Common myeloid progenitor, CD34-positive (primary cell): ENCODE measurements at regions not wholly inside any gene's neighbourhood (a gene's known extent, or its start where the extent isn't known, plus 50 kb on each side); places are given as distances from the start of the nearest gene placed in this dataset.

ENCODE experiments used
- CTCF ChIA-PET: fragments of 350-600 bp; sonication (Branson Sonifier 250); formaldehyde crosslinking; loops from one replicate; lab custom pipeline; 2021; ENCODE audit warnings: antibody characterized with exemption; lab: Charles Lee
- POLR2A ChIA-PET: fragments of 350-600 bp; sonication (Branson Sonifier 250); formaldehyde crosslinking; loops from one replicate; lab custom pipeline; 2021; ENCODE audit warnings: antibody characterized with exemption; lab: Charles Lee
- DNase-seq, 3 donors: peaks; one replicate each; pipeline versions ENCODE4 v3.0.0 to v3.0.0-alpha.2; 2013
- H3K27ac ChIP-seq, 2 experiments: 1 replicate in 1 of 2; 2 replicates in 1 of 2; pipeline ENCODE4 v1.7.0; 2013; ENCODE audit warnings: inconsistent platforms in 2 of 2, low read length in 2 of 2, mild to moderate bottlenecking in 2 of 2, low read depth in 1 of 2, moderate library complexity in 1 of 2; ENCODE audit not compliant: severe bottlenecking in 2 of 2, insufficient read depth in 1 of 2, poor library complexity in 1 of 2
- H3K27me3 ChIP-seq, 5 experiments: replicated peaks in 2 of 5; 1 replicate in 3 of 5; 2 replicates in 2 of 5; pipeline versions ENCODE4 v1.6.1 to v1.7.0; 2013; ENCODE audit warnings: low read length in 4 of 5, mild to moderate bottlenecking in 2 of 5, moderate library complexity in 2 of 5, inconsistent platforms in 1 of 5; ENCODE audit not compliant: insufficient read depth in 5 of 5, control insufficient read depth in 4 of 5
- H3K36me3 ChIP-seq, 4 experiments: 1 replicate in 2 of 4; 2 replicates in 2 of 4; pipeline versions ENCODE4 v1.6.1 to v1.7.0; 2013; ENCODE audit warnings: low read length in 3 of 4, control low read depth in 1 of 4, mild to moderate bottlenecking in 1 of 4; ENCODE audit not compliant: control insufficient read depth in 4 of 4, insufficient read depth in 4 of 4
- H3K4me1 ChIP-seq, 4 experiments: 1 replicate in 3 of 4; 2 replicates in 1 of 4; pipeline versions ENCODE4 v1.6.1 to v1.7.1; 2013; ENCODE audit warnings: low read length in 3 of 4, mild to moderate bottlenecking in 3 of 4, control low read depth in 1 of 4, inconsistent platforms in 1 of 4, moderate library complexity in 1 of 4; ENCODE audit not compliant: control insufficient read depth in 4 of 4, insufficient read depth in 4 of 4; ENCODE audit errors: control extremely low read depth in 1 of 4
- H3K4me3 ChIP-seq, 7 experiments: 1 replicate in 4 of 7; 2 replicates in 3 of 7; pipeline versions ENCODE4 v1.5.1 to v1.7.0; 2013; ENCODE audit warnings: mild to moderate bottlenecking in 7 of 7, low read length in 6 of 7, moderate library complexity in 6 of 7, inconsistent platforms in 2 of 7, low read depth in 2 of 7, control low read depth in 1 of 7; ENCODE audit not compliant: insufficient read depth in 4 of 7, control insufficient read depth in 1 of 7; ENCODE audit errors: extremely low read depth in 1 of 7
- H3K9me3 ChIP-seq, 5 experiments: 1 replicate in 4 of 5; 2 replicates in 1 of 5; pipeline versions ENCODE4 v1.6.1 to v1.7.1; 2013; ENCODE audit warnings: low read length in 4 of 5, mild to moderate bottlenecking in 2 of 5, inconsistent platforms in 1 of 5, low read depth in 1 of 5, moderate library complexity in 1 of 5; ENCODE audit not compliant: control insufficient read depth in 4 of 5, insufficient read depth in 2 of 5; ENCODE audit errors: control extremely low read depth in 1 of 5
- WGBS: methylation state at CpG from one replicate; pipeline ENCODE4 v1.1.5; 2013; ENCODE audit not compliant: insufficient coverage; 5-methylcytosine and 5-hydroxymethylcytosine counted together

DNA sequence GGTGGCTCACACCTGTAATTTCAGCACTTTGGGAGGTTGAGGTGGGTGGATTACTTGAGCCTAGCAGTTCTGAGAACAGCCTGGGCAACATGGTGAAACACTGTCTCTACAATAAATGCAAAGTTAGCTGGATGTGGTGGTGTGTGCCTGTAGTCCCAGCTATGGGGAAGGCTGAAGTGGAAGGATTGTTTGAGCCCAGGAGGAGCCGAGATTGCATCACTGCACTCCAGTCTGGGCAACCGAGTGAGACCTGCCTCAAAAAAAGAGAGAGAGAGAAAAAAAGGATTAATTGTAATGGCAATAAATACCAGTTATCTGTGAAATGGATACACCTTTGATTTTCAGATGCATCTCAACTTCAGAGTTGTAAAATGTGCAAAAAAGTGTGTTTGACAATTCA lies 58.8 kb downstream of the SPRY1 start:
- H3K36me3 ChIP-seq: no peaks in the 10 kb centered on the region
- H3K27ac ChIP-seq: no peak overlapping the region
- H3K4me3 ChIP-seq: no peak overlapping the region
- CTCF ChIA-PET: interaction anchor here (1.2 to 1.4 kb wide), 3 partner anchors 14 to 63 kb away, joined by 3 to 5 read pairs (median 3); no protein-coding TSS in a partner anchor
- POLR2A ChIA-PET: no interaction called here
- DNase-seq: no peak
- no peaks in the 10 kb centered on the region for H3K27me3 ChIP-seq
- peaks cover 4 to 11% (median 7%) of the 10 kb centered on the region in 4 experiments for H3K4me1 ChIP-seq
- H3K9me3 ChIP-seq: no peaks in the 10 kb centered on the region
- 69% methylated on average over 2 of the region's 2 CpGs for WGBS

- ChIA-PET POLR2A (no interaction called here), CTCF (interaction anchor here (0.8 to 1.6 kb wide), 5 partner anchors 8 to 16 kb away, joined by 3 to 4 read pairs (median 4); no protein-coding TSS in a partner anchor)
- no peaks in the 10 kb centered on the region for H3K27me3 ChIP-seq
- H3K27ac ChIP-seq: no peak overlapping the region
- DNase-seq: no peak
- WGBS: no CpG with 5 or more reads among the region's 3 CpGs
- H3K36me3 ChIP-seq: no peaks in the 10 kb centered on the region
- H3K4me3 ChIP-seq: no peak overlapping the region
- H3K9me3 ChIP-seq: no peaks in the 10 kb centered on the region
- no peaks in the 10 kb centered on the region for H3K4me1 ChIP-seq
These were observed 65.4 kb downstream of the SPRY1 start for GRCh38 chr4:123462007-123462406.

- no peak for DNase-seq
- Histone ChIP-seq H3K9me3 (no peaks in the 10 kb centered on the region), H3K4me3 (no peak overlapping the region), H3K4me1 (no peaks in the 10 kb centered on the region), H3K36me3 (no peaks in the 10 kb centered on the region), H3K27me3 (no peaks in the 10 kb centered on the region), H3K27ac (no peak overlapping the region)
- ChIA-PET POLR2A (no interaction called here), CTCF (no interaction called here)
- WGBS: 89% methylated on average over 1 of the region's 3 CpGs
These were observed 67.3 kb downstream of the SPRY1 start for GRCh38 chr4:123463869-123464268.

DNA sequence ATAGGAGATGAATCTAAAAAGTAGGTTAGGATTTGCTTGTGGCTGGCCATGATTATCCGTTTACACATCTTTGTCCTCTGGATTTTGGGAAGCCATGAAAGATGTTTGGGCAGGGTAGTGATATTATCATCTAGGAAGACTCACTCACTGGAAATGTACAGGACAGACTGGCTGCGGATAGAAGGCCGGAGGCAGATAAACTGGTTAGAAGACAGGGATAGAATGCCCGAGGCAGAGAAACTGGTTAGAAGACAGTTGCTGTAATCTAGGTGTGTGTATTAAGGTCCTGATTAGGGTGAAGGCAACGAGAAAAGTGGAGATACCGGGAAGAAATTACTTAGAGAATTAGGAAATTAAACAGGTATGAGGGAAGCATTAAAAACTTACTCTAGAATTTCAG lies 68.8 kb downstream of the SPRY1 start:
- Histone ChIP-seq H3K9me3 (no peaks in the 10 kb centered on the region), H3K27me3 (no peaks in the 10 kb centered on the region), H3K4me1 (no peaks in the 10 kb centered on the region), H3K36me3 (no peaks in the 10 kb centered on the region), H3K4me3 (no peak overlapping the region), H3K27ac (no peak overlapping the region)
- POLR2A ChIA-PET: no interaction called here
- WGBS: 92% methylated on average over 6 of the region's 6 CpGs
- CTCF ChIA-PET: no interaction called here
- no peak for DNase-seq

DNA sequence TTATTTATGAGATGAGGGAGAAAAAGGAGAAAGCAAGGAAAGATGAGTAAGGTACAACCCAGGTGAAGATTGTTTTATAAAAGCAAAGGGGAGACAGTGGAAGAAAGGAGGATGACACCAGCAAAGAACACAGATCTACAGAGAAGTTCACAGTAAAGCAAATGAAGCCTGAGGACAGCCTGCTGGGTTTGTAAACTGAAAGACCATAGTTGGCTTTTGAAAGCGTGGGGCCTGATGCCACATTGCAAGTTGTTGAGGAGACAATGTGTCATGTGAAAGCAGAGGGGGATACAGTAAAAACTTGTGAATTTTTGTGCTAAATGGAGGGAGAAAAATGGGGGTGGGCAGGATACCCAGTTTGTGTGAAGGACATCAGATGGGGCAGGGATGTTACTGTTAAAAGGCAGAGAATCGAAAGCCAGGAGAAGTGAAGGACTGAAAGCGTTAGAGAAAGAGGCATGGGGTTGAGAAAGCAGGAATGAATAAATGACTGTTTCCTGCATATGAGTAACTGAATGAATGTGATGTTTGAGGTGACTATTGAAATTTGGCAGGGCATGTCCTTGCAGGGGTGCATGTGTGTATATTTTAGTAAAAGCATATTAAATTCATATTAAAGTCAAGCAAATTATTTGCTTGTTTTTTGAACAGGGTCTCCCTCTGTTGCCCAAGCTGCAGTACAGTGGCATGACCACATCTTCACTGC lies 69.6 kb downstream of the SPRY1 start:
- Histone ChIP-seq H3K4me3 (no peak overlapping the region), H3K9me3 (no peaks in the 10 kb centered on the region), H3K27ac (no peak overlapping the region), H3K4me1 (no peaks in the 10 kb centered on the region), H3K36me3 (no peaks in the 10 kb centered on the region), H3K27me3 (no peaks in the 10 kb centered on the region)
- 97% methylated on average over 3 of the region's 3 CpGs for WGBS
- ChIA-PET POLR2A (no interaction called here), CTCF (interaction anchor here (1.1 to 1.5 kb wide), 4 partner anchors 11 to 99 kb away, joined by 3 to 6 read pairs (median 4); no protein-coding TSS in a partner anchor)
- DNase-seq: no peak

- ChIA-PET CTCF (interaction anchor here (1.6 kb wide), 1 partner anchor 9 kb away, joined by 3 read pairs; no protein-coding TSS in a partner anchor), POLR2A (no interaction called here)
- Histone ChIP-seq H3K27me3 (no peaks in the 10 kb centered on the region), H3K27ac (no peak overlapping the region), H3K4me3 (no peak overlapping the region), H3K36me3 (no peaks in the 10 kb centered on the region), H3K9me3 (no peaks in the 10 kb centered on the region), H3K4me1 (no peaks in the 10 kb centered on the region)
- no CpG with 5 or more reads among the region's 2 CpGs for WGBS
- no peak for DNase-seq
These were observed 72.0 kb downstream of the SPRY1 start for GRCh38 chr4:123468479-123469031.

GRCh38 chr4:123469245-123469644 lies 72.7 kb downstream of the SPRY1 start:
- no CpG with 5 or more reads among the region's 3 CpGs for WGBS
- Histone ChIP-seq H3K27ac (no peak overlapping the region), H3K4me1 (no peaks in the 10 kb centered on the region), H3K36me3 (no peaks in the 10 kb centered on the region), H3K27me3 (no peaks in the 10 kb centered on the region), H3K9me3 (no peaks in the 10 kb centered on the region), H3K4me3 (no peak overlapping the region)
- no peak for DNase-seq
- ChIA-PET CTCF (interaction anchor here (1.1 to 1.6 kb wide), 3 partner anchors 9 to 191 kb away, joined by 3 read pairs; no protein-coding TSS in a partner anchor), POLR2A (no interaction called here)
